ENCODE measurements at regions not wholly inside any gene's neighbourhood (a gene's known extent, or its start where the extent isn't known, plus 50 kb on each side); places are given as distances from the start of the nearest gene placed in this dataset.

DNA sequence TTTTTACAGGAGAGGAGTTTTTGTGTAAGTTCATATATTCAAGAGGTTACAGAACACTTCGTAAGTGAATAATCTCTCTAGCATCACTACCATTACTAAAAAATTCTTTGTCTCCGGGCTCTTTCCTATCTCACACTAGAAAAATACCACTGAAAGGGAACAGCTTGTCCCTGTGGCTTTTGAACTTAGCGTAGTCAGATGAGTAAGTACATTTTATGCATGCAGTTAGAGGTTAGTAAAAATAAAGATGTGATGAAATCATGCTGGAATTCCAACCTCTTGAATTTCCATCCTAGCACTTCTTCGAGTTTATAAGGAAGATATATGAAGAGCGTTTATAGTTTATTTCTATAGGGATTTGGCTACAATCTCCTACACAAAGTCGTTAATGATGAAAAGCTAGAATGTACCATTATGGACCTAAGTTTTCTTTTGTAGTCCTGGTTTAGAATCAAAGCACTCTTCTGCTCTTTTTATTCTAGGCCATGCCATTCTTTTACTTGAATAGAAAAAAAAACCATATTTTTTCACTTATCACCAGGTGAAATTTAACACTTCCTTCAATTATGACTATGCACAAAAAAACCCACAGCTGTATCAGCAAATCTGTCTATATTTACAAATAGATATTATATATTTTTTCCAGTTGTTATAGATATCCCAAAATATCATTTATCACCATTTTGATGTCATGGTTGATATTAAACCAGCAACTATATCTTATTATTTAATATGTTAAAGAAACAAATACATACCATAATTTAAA is 139.9 kb upstream of the PCDH9 start:
- peak; percentile 40 for DNase-seq (ENCODE audit: low read depth, low spot score)
- 0 out of 2 replicates have a peak overlapping the region, but pooled peaks have one; percentile 26 for H3K27ac ChIP-seq

DNA sequence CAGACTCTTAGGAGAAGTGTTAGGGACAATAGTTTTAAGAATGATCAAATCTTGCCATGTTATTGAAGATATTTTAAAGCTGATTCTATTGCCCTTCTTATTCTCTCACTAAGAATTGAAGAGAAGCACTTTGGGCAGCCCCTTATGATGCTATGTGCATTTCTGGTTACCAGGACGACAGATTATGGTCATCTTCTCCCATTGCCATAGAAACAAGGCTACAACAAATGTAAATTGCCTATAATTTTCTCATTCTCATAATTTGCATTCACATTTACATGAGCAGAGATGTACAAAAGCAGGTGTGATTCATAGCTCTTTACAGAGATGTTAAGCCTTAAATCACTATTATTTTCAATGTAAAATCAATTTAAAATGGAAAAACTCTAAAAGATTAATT is 137.3 kb upstream of the PCDH9 start:
- no peak overlapping the region for H3K4me3 ChIP-seq
- TF ChIP-seq POLR2AphosphoS5 (IDR thresholded peaks at IDR 0.05; ENCODE audit: borderline replicate concordance, low read depth, low read length): no peak
- no peak for TF ChIP-seq EZH2 (IDR thresholded peaks at IDR 0.05)
- TF ChIP-seq FOXP2 (optimal IDR thresholded peaks at IDR 0.05; ENCODE audit: control extremely low read depth, extremely low read length, insufficient read depth): no peak
- H3K9ac ChIP-seq (ENCODE audit: insufficient read length): no peak overlapping the region
- no peak for DNase-seq (ENCODE audit: low read depth, low spot score)
- no peaks in the 10 kb centered on the region for H3K36me3 ChIP-seq (ENCODE audit: insufficient read depth, low read length)
- no peaks in the 10 kb centered on the region for H3K9me3 ChIP-seq (ENCODE audit: low read depth, low read length)
- no peak overlapping the region; the same call in 1 of the 2 replicates for H3K27ac ChIP-seq

More for the DNA sequence above, 139.9 kb upstream of the PCDH9 start:
- Histone ChIP-seq H3K4me3 (no peak overlapping the region), H3K36me3 (ENCODE audit: insufficient read depth, low read length) (no peaks in the 10 kb centered on the region), H3K9me3 (ENCODE audit: low read depth, low read length) (no peaks in the 10 kb centered on the region), H3K9ac (ENCODE audit: insufficient read length) (no peak overlapping the region)
- no peak for TF ChIP-seq POLR2AphosphoS5 (IDR thresholded peaks at IDR 0.05; ENCODE audit: borderline replicate concordance, low read depth, low read length)
- no peak for TF ChIP-seq EZH2 (IDR thresholded peaks at IDR 0.05)
- TF ChIP-seq FOXP2 (optimal IDR thresholded peaks at IDR 0.05; ENCODE audit: control extremely low read depth, extremely low read length, insufficient read depth): no peak

DNA sequence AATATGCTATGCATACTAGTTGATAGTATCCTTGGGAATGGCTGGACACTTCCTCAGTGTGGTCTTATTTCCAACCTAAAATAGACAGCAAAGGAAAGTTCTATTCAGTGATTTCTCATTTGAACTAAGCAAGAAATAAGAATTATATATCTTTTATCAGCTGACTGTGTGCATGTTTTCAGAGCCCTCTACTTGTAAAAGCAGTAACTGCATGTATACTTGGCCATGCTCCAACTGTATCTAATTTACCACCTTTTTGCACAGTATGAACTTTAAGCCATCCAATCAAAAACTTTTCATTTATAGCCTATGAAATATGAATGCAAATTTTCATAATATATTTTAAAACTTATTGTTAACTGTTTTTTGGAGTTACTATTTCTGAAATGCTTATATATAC is 136.4 kb upstream of the PCDH9 start:
- no peak overlapping the region for H3K9ac ChIP-seq (ENCODE audit: insufficient read length)
- TF ChIP-seq FOXP2 (optimal IDR thresholded peaks at IDR 0.05; ENCODE audit: control extremely low read depth, extremely low read length, insufficient read depth): no peak
- TF ChIP-seq EZH2 (IDR thresholded peaks at IDR 0.05): no peak
- no peak for TF ChIP-seq POLR2AphosphoS5 (IDR thresholded peaks at IDR 0.05; ENCODE audit: borderline replicate concordance, low read depth, low read length)
- H3K4me3 ChIP-seq: no peak overlapping the region
- DNase-seq (ENCODE audit: low read depth, low spot score): no peak
- no peaks in the 10 kb centered on the region for H3K9me3 ChIP-seq (ENCODE audit: low read depth, low read length)
- H3K36me3 ChIP-seq (ENCODE audit: insufficient read depth, low read length): no peaks in the 10 kb centered on the region
- no peak overlapping the region for H3K27ac ChIP-seq

DNA sequence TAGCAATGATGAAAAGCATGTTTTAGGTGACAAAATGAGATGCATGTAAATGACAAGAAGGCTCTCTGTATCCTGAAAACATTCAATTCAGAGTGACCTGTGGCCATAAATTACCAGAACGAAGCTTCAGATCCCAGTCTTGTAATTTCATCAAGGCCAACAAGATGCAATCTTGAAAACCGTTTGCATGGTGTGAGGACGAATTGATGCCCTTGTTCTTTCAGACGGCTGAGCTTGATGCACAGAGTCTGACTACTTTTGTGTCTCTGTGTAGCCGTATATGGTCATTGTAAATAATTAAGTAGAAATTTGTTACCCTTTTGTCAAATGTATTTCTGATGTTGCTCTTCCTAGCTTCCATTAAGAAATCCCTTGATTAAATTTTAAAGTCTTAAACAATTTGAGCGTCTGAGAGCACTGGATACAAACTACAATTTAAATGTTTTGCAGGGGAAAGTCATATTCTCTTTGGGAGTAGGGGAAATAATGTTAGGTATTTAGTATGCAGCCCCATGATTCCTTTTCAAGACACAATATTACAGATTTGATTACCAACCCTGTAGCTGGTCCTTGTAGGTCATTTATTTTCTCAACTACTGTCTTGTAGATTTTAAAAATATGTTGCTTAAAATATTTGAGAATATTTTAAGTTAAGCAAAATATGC is 125.8 kb upstream of the PCDH9 start:
- H3K9me3 ChIP-seq (ENCODE audit: low read depth, low read length): no peaks in the 10 kb centered on the region
- H3K36me3 ChIP-seq (ENCODE audit: insufficient read depth, low read length): no peaks in the 10 kb centered on the region
- no peak for DNase-seq (ENCODE audit: low read depth, low spot score)
- no peak overlapping the region for H3K9ac ChIP-seq (ENCODE audit: insufficient read length)
- no peak overlapping the region for H3K4me3 ChIP-seq
- H3K27ac ChIP-seq: no peak overlapping the region
- no peak for TF ChIP-seq EZH2 (IDR thresholded peaks at IDR 0.05)
- TF ChIP-seq FOXP2 (optimal IDR thresholded peaks at IDR 0.05; ENCODE audit: control extremely low read depth, extremely low read length, insufficient read depth): no peak
- TF ChIP-seq POLR2AphosphoS5 (IDR thresholded peaks at IDR 0.05; ENCODE audit: borderline replicate concordance, low read depth, low read length): no peak

DNA sequence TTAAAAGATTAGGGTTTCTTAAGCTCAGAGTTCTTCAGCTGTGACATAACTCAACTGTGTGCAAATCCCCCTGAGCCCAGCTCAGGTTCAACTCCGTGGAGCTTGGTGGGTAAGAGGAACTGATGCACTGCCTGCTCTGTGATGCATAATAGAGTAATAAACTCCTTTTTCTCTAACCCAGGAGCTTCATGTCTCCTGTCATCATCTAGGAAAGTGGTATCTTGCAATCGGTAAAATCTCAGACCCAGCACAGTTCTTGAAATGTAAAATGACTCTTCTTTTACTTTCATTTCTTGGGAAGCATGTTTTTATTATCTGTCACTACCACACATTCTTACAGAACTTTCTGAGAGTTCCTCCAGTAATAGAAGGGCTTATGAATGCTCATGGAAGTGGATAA is 123.8 kb upstream of the PCDH9 start:
- TF ChIP-seq EZH2 (IDR thresholded peaks at IDR 0.05) (no peak), FOXP2 (optimal IDR thresholded peaks at IDR 0.05; ENCODE audit: control extremely low read depth, extremely low read length, insufficient read depth) (no peak), POLR2AphosphoS5 (IDR thresholded peaks at IDR 0.05; ENCODE audit: borderline replicate concordance, low read depth, low read length) (no peak)
- peak overlapping the region; percentile 40 for H3K9ac ChIP-seq (ENCODE audit: insufficient read length)
- no peak overlapping the region for H3K27ac ChIP-seq
- H3K36me3 ChIP-seq (ENCODE audit: insufficient read depth, low read length): no peaks in the 10 kb centered on the region
- H3K4me3 ChIP-seq: peak overlapping the region; percentile 52
- no peaks in the 10 kb centered on the region for H3K9me3 ChIP-seq (ENCODE audit: low read depth, low read length)
- no peak for DNase-seq (ENCODE audit: low read depth, low spot score)

DNA sequence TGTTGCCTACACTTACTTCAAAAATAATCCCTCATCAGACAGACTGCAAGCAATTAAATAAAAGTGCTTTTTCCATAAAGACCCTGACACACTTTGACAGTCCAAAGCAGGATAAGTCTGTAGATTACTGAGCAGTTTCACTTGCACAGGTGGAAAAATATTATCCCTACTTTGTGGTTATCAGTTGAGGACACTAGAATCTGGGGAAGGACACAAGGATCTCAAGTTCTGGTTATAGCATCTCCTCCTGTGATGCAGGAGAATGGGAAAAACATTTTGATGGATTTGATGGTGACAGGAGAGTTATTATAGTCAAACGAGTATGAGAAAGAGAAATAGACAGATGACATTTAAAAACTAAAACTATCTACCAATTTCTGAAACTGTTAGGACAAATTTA is 122.9 kb upstream of the PCDH9 start:
- no peak for DNase-seq (ENCODE audit: low read depth, low spot score)
- H3K9ac ChIP-seq (ENCODE audit: insufficient read length): no peak overlapping the region
- no peak overlapping the region for H3K27ac ChIP-seq
- no peak overlapping the region for H3K4me3 ChIP-seq
- no peaks in the 10 kb centered on the region for H3K36me3 ChIP-seq (ENCODE audit: insufficient read depth, low read length)
- TF ChIP-seq EZH2 (IDR thresholded peaks at IDR 0.05) (no peak), POLR2AphosphoS5 (IDR thresholded peaks at IDR 0.05; ENCODE audit: borderline replicate concordance, low read depth, low read length) (no peak), FOXP2 (optimal IDR thresholded peaks at IDR 0.05; ENCODE audit: control extremely low read depth, extremely low read length, insufficient read depth) (no peak)
- no peaks in the 10 kb centered on the region for H3K9me3 ChIP-seq (ENCODE audit: low read depth, low read length)

DNA sequence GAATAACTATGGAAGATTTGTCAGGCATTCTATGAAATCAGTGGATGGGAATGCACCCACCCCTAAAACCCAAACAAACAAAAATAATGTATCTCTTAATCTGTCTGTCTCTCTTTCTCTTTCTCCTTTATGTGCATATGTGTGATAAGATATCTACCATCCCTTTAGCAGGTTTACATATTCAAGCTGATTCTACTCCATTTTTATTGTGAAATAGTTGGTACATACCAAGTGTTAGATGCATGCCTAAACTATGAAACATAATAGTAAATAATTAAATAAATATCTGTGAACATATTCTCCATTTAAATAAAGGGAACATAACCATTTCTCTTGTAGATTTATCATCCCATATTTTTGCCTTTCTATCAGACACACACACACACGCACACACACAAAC is 121.8 kb upstream of the PCDH9 start:
- Histone ChIP-seq H3K9ac (ENCODE audit: insufficient read length) (no peak overlapping the region), H3K36me3 (ENCODE audit: insufficient read depth, low read length) (no peaks in the 10 kb centered on the region), H3K27ac (no peak overlapping the region), H3K4me3 (no peak overlapping the region), H3K9me3 (ENCODE audit: low read depth, low read length) (no peaks in the 10 kb centered on the region)
- TF ChIP-seq EZH2 (IDR thresholded peaks at IDR 0.05) (no peak), POLR2AphosphoS5 (IDR thresholded peaks at IDR 0.05; ENCODE audit: borderline replicate concordance, low read depth, low read length) (no peak), FOXP2 (optimal IDR thresholded peaks at IDR 0.05; ENCODE audit: control extremely low read depth, extremely low read length, insufficient read depth) (no peak)
- DNase-seq (ENCODE audit: low read depth, low spot score): no peak

DNA sequence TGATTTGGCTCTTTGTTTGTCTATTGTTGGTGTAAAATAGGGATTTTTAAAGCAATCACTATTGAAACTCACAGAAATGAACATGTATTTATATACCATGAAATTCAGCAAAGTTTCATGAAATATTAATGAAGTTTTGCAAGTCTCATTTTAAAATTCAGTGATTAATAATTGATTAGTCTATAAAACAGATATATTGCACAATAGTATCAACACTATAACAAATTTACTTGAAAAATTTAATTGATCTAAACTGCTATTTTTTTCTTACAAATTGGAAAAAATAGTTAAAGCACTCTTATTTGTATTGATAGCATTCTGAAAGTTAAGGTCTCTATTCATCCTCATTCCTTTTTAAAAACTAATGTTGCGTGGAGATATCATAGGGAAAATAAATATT is 121.0 kb upstream of the PCDH9 start:
- no peaks in the 10 kb centered on the region for H3K9me3 ChIP-seq (ENCODE audit: low read depth, low read length)
- no peak for DNase-seq (ENCODE audit: low read depth, low spot score)
- H3K27ac ChIP-seq: no peak overlapping the region
- TF ChIP-seq FOXP2 (optimal IDR thresholded peaks at IDR 0.05; ENCODE audit: control extremely low read depth, extremely low read length, insufficient read depth): no peak
- no peak for TF ChIP-seq EZH2 (IDR thresholded peaks at IDR 0.05)
- H3K36me3 ChIP-seq (ENCODE audit: insufficient read depth, low read length): no peaks in the 10 kb centered on the region
- no peak overlapping the region for H3K4me3 ChIP-seq
- H3K9ac ChIP-seq (ENCODE audit: insufficient read length): no peak overlapping the region

Measured in SK-N-MC (cell line).